ENCODE measurements at regions not wholly inside any gene's neighbourhood (a gene's known extent, or its start where the extent isn't known, plus 50 kb on each side); places are given as distances from the start of the nearest gene placed in this dataset.

- TF ChIP-seq ZNF592 (IDR thresholded peaks at IDR 0.05) (no peak), SIN3A (IDR thresholded peaks at IDR 0.05; ENCODE audit: borderline replicate concordance in 2 of 2, control insufficient read depth in 1 of 2, low read depth in 2 of 2, low read length in 2 of 2) (no peak), ZNF507 (tag; conservative IDR thresholded peaks at IDR 0.05) (no peak), YY1 (IDR thresholded peaks at IDR 0.05; ENCODE audit: borderline replicate concordance in 1 of 3, control insufficient read depth in 1 of 3, extremely low read depth in 1 of 3, insufficient read depth in 3 of 3, insufficient read length in 1 of 3, insufficient replicate concordance in 2 of 3, low read depth in 1 of 3, low read length in 2 of 3) (no peak), ZNF318 (IDR thresholded peaks at IDR 0.05; ENCODE audit: borderline replicate concordance in 1 of 2, low read depth in 1 of 2) (no peak), SMARCB1 (IDR thresholded peaks at IDR 0.05; ENCODE audit: insufficient read length, low read depth) (no peak), MIER1 (IDR thresholded peaks at IDR 0.05; ENCODE audit: low read depth) (no peak), TBL1XR1 (IDR thresholded peaks at IDR 0.05; ENCODE audit: low read length in 2 of 2) (no peak), GMEB1 (CRISPR knock-in tag; IDR thresholded peaks at IDR 0.05) (no peak)
Observed at GRCh38 chrX:42627891-42628290, 150.1 kb downstream of the PPP1R2C start (continued).
